ENCODE measurements at regions not wholly inside any gene's neighbourhood (a gene's known extent, or its start where the extent isn't known, plus 50 kb on each side); places are given as distances from the start of the nearest gene placed in this dataset.
"Not testable (repeated sequence)": the region's sequence is repeated elsewhere in the genome, so short reads cannot be mapped to it uniquely, and the experiment has no call there.

GRCh38 chr3:112699436-112699978, 58.6 kb upstream of the CCDC80 start:
- Histone ChIP-seq H3K56ac (ENCODE audit: insufficient read length, low read depth, low read length) (no peak overlapping the region), H3K4ac (ENCODE audit: low read depth, low read length) (no peak overlapping the region), H2BK120ac (ENCODE audit: low read depth, low read length, poor library complexity, severe bottlenecking) (no peak overlapping the region), H4K8ac (replicated peaks; ENCODE audit: insufficient read length, low read depth, low read length) (no peak overlapping the region), H3K79me1 (ENCODE audit: insufficient read depth, low read depth, low read length, poor library complexity, severe bottlenecking) (peaks cover 3% of the 10 kb centered on the region), H2BK5ac (ENCODE audit: insufficient read length, low read length) (no peak overlapping the region), H4K91ac (ENCODE audit: insufficient read length, low read depth, low read length) (no peak overlapping the region), H2AK5ac (ENCODE audit: insufficient read length, low read length) (no peak overlapping the region), H3K27me3 (ENCODE audit: insufficient read depth, low read length) (no peaks in the 10 kb centered on the region), H2BK20ac (ENCODE audit: low read depth, low read length, poor library complexity, severe bottlenecking) (no peak overlapping the region), H3K23ac (ENCODE audit: insufficient read length, low read depth, low read length) (no peak overlapping the region), H3K27ac (ENCODE audit: insufficient read length, low read depth, low read length) (no peak overlapping the region), H2BK12ac (ENCODE audit: insufficient read length, low read depth, low read length) (no peak overlapping the region), H3K4me2 (ENCODE audit: insufficient read depth, insufficient read length, low read length) (no peak overlapping the region), H3K9ac (ENCODE audit: extremely low read depth, insufficient read length, low read length) (no peak overlapping the region), H3K9me3 (ENCODE audit: control insufficient read depth, low read depth, low read length) (no peaks in the 10 kb centered on the region), H3K14ac (ENCODE audit: insufficient read depth, low read length) (no peak overlapping the region), H4K5ac (ENCODE audit: insufficient read length, low read depth, low read length) (no peak overlapping the region), H2BK15ac (ENCODE audit: low read depth, low read length) (no peak overlapping the region), H3T11ph (ENCODE audit: low read length) (no peak overlapping the region), H2AFZ (ENCODE audit: low read length) (no peak overlapping the region), H3K4me1 (ENCODE audit: insufficient read depth, low read length) (peaks cover 3% of the 10 kb centered on the region; the same call in 1 of the 2 replicates), H3K23me2 (ENCODE audit: insufficient read length, low read depth, low read length, poor library complexity, severe bottlenecking) (no peaks in the 10 kb centered on the region), H3K79me2 (ENCODE audit: insufficient read depth, low read length) (no peaks in the 10 kb centered on the region), H3K18ac (ENCODE audit: insufficient read length, low read depth, low read length) (no peak overlapping the region), H4K20me1 (ENCODE audit: control insufficient read depth, insufficient read depth, insufficient read length) (no peaks in the 10 kb centered on the region)
- H3K36me3 Mint-ChIP-seq (ENCODE audit: insufficient read depth in 1 of 3, low read depth in 3 of 3): no peaks in the 10 kb centered on the region; a peak in 1 of 7 replicates
- peak; percentile 48; the same call in 2 of the 3 replicates for TF ChIP-seq CTCF (conservative IDR thresholded peaks at IDR 0.05)
- H3K4me3 Mint-ChIP-seq: no peak overlapping the region
- peak overlapping the region in 1 of 3 experiments; percentile 59; a peak in 1 of 7 replicates for H3K27ac Mint-ChIP-seq
- peaks cover 4 to 9% of the 10 kb centered on the region in 2 experiments for H3K4me1 Mint-ChIP-seq
- WGBS (ENCODE audit: extremely low coverage, insufficient read length, low lambda C conversion rate): no CpG with 5 or more reads among the region's 4 CpGs
- no peak for DNase-seq
- H3K9me3 Mint-ChIP-seq: peaks cover 0 to 2% of the 10 kb centered on the region in 2 experiments; a peak in 1 of 5 replicates
- H3K27me3 Mint-ChIP-seq (ENCODE audit: low read depth): no peaks in the 10 kb centered on the region

GRCh38 chr3:112698442-112698841, 57.5 kb upstream of the CCDC80 start:
- WGBS (ENCODE audit: extremely low coverage, insufficient read length, low lambda C conversion rate): no CpG with 5 or more reads among the region's 2 CpGs
- H3K4me1 Mint-ChIP-seq: peaks cover 7 to 10% of the 10 kb centered on the region in 2 experiments
- not testable (repeated sequence) for H3K14ac ChIP-seq (ENCODE audit: insufficient read depth, low read length); H3K4me1 ChIP-seq (ENCODE audit: insufficient read depth, low read length); H3K79me2 ChIP-seq (ENCODE audit: insufficient read depth, low read length); H4K91ac ChIP-seq (ENCODE audit: insufficient read length, low read depth, low read length); H3T11ph ChIP-seq (ENCODE audit: low read length); H3K9ac ChIP-seq (ENCODE audit: extremely low read depth, insufficient read length, low read length); H3K9me3 ChIP-seq (ENCODE audit: control insufficient read depth, low read depth, low read length); H3K4me2 ChIP-seq (ENCODE audit: insufficient read depth, insufficient read length, low read length); H3K56ac ChIP-seq (ENCODE audit: insufficient read length, low read depth, low read length); H3K23ac ChIP-seq (ENCODE audit: insufficient read length, low read depth, low read length); H4K8ac ChIP-seq (replicated peaks; ENCODE audit: insufficient read length, low read depth, low read length); H2AFZ ChIP-seq (ENCODE audit: low read length); H3K27me3 ChIP-seq (ENCODE audit: insufficient read depth, low read length); H3K27me3 Mint-ChIP-seq (ENCODE audit: low read depth); H2BK12ac ChIP-seq (ENCODE audit: insufficient read length, low read depth, low read length); DNase-seq; H3K27ac ChIP-seq (ENCODE audit: insufficient read length, low read depth, low read length); H3K27ac Mint-ChIP-seq; H3K36me3 Mint-ChIP-seq (ENCODE audit: insufficient read depth in 1 of 3, low read depth in 3 of 3); H3K9me3 Mint-ChIP-seq; H2BK120ac ChIP-seq (ENCODE audit: low read depth, low read length, poor library complexity, severe bottlenecking); H3K23me2 ChIP-seq (ENCODE audit: insufficient read length, low read depth, low read length, poor library complexity, severe bottlenecking); H2AK5ac ChIP-seq (ENCODE audit: insufficient read length, low read length); H3K4ac ChIP-seq (ENCODE audit: low read depth, low read length); H2BK15ac ChIP-seq (ENCODE audit: low read depth, low read length); H3K18ac ChIP-seq (ENCODE audit: insufficient read length, low read depth, low read length); H3K4me3 Mint-ChIP-seq; H2BK20ac ChIP-seq (ENCODE audit: low read depth, low read length, poor library complexity, severe bottlenecking); H2BK5ac ChIP-seq (ENCODE audit: insufficient read length, low read length); H3K79me1 ChIP-seq (ENCODE audit: insufficient read depth, low read depth, low read length, poor library complexity, severe bottlenecking); H4K5ac ChIP-seq (ENCODE audit: insufficient read length, low read depth, low read length); H4K20me1 ChIP-seq (ENCODE audit: control insufficient read depth, insufficient read depth, insufficient read length)

All from H9 (cell line).